Hematopoietic multipotent progenitor cell treated with erythropoietin and hydrocortisone succinate and interleukin-3 and kit ligand, for 8 days (in vitro differentiated cells): ENCODE measurements at regions not wholly inside any gene's neighbourhood (a gene's known extent, or its start where the extent isn't known, plus 50 kb on each side); places are given as distances from the start of the nearest gene placed in this dataset.

Experiments used
- DNase-seq: peaks from one replicate; pipeline ENCODE4 v3.0.0-alpha.2; 2015

DNA sequence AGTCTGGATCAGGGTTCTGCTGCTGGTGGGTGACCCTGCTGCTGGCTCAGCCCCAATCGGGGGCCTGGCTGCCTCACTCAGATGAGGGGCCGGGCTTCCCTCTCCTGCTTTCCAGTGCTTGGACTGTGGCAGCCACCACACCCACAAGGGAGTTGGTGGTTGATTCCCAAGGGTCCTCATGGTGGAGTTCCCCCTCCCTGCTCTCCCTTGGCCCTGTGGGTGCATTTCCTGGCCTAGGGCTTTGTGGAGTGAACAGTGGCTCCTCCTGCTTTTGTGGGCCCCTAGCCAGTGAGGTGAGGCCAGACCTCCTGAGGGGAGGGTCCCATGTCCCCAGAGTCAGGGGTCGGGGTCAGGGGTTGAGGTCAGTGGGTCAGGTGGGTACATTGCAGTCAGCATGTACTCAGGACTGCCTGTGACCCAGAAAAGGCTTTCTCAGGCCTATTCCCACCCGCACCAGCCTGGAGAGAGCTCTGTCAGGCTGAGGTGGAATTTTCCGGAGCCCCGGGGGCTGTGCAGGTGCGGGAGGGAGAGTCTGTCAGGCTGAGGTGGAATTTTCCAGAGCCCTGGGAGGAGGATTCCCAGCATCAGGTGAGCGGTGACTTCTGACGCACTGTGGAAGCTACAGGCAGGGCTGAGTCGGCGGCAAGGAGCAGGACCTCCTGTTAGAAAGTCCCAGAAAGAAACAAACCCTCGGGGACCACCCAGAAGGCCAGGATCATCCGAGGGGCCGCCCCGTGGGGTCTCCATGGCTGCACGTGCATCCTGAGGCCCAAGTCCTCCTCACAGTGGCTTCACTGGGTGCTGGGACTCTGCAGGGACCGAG is 94.4 kb upstream of the INSIG1 start:
- no peak for DNase-seq

DNA sequence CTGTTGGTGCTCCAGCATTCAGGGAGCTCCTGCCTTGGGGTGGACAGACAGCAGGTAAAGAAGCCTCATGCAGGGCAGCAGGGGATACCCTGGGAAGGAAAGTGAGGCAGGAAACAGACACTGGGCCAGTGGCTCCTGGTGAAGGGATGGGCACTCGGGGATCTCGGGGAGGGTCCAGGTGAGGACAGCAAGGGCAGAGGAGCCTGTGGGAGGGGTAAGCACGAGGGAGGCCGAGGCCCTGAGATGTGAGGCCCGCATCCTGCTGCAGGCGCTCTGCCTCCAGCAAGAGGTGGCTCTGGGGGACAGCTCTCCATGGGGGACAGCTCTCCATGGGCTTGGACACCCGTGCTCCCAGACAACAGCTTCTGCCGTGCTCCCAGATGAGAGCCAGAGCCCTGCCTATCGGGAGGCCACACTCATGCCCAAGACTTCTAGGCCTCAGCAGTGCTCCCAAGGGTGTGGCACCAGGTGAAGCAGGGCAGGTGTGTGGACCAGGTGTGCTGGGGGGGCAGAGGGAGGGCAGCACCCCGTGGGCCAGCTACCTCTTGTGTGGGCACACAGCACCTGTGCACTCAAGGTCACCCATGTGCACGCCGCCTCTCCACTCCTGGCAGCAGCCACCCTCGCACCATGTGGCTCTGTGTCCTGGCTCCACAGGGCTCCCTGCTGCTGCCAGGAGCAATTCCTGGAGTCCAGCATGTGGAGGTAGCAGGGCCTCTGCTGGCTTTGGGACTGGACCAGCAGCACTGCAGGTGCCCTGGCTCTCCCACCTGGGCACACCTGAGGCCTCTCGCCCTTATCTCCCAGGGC is 93.6 kb upstream of the INSIG1 start:
- DNase-seq, result no peak

DNA sequence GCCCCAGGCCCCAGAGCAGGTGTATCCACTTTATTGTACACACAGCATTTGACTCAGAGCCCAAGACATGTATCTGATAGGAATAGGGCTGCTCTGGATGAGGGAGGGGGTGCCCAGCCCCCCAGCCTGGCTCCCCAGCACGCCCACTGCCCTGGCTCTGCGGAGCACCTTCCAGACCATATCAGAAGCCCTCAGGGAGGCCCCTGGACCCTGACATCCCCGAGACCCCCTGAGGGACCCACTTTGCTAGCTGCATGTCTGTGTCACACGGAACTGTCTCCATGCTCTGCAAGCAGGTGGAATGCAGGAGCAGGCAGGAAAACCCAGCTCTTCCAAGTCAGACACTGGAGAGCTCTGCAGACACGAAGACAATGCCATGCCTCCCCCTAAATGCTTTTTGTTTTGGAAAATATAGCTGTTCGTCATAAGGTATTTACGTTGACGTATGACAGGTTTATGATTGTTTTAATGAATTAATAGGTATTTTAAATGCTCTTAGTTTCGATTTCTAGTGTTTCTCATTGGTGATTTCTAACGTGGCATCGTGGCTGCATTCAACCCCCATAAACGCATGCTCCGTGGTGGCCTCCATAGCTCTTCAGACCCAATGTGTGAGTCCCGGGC is 92.8 kb upstream of the INSIG1 start:
- no peak for DNase-seq

- DNase-seq, result peak; percentile 96
These were observed 92.0 kb upstream of the INSIG1 start for GRCh38 chr7:155205368-155206317.

- DNase-seq, result peak; percentile 90
These were observed 91.2 kb upstream of the INSIG1 start for GRCh38 chr7:155206318-155207020.

DNA sequence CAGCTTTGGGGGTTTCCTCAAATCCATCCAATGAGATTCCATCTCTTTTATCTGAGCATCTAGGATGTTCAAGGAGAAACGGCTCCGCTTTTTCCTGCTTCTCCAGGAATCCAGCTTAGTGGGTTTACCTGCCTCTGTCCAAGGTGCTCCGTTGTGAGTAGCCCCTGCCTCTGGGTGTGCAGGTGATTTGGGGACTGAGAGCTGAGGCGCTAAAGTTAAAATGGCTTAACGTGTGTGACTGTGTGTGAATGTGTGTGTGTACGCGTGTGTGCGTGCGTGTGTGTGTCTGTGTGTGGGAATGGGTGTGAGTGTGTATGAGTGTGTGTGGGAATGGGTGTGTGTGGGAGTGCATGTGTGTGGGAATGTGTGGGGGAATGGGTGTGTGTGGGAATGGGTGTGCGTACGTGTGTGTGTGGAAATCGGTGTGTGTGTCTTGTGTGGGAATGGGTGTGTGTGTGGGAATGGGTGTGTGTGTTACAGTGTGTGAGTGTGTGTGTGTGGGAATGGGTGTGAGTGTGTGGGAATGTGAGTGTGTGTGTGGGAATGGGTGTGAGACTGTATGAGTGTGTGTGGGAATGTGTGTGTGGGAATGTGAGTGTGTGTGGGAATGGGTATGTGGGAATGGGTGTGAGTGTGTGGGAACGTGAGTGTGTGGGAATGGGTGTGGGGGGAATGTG is 90.2 kb upstream of the INSIG1 start:
- DNase-seq, result no peak

- DNase-seq, result no peak
These were observed 88.8 kb upstream of the INSIG1 start for GRCh38 chr7:155208681-155209477.

- no peak for DNase-seq
These were observed 88.0 kb upstream of the INSIG1 start for GRCh38 chr7:155209478-155210319.

DNA sequence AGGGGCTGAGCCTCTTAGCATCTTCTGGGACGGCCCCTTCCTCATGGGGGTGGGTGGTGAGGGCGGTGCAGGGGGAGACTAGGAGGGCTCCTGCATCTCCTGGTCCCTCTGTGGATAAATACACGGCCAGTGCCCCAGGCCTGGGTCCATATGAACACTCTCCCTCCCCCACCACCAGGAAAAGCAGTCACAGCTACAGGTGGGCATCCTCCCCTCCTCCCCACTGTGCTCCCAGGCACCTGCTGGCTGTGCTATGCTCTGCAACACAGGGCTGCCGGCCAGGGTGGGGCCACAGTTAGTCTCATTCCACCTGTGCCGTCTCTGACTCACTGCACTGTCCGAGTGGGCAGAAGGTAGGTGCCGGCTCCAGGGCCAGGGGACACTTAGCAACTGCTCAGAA is 87.3 kb upstream of the INSIG1 start:
- no peak for DNase-seq

DNA sequence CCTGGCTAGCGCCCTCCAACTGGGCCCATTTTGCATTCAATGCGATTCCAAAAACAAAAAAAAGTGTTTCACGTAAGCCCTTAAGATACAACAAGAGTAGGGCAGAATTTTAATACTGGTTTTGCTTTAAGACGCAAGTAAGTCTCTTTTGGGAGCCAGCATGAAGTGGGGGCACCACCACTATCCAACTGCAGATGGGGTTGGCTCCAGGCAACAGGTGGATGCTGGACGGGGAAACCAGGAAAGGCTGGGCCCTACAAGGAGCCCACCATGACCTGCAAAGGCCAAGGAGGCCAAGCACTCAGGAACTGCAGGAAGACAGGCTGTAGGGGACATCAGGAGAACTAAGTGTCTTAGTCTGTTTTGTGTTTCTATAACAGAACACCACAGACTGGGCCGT is 86.5 kb upstream of the INSIG1 start:
- no peak for DNase-seq

GRCh38 chr7:155211761-155212160 is 85.9 kb upstream of the INSIG1 start:
- DNase-seq, result no peak

GRCh38 chr7:155212301-155213015 is 85.2 kb upstream of the INSIG1 start:
- DNase-seq, result no peak

DNA sequence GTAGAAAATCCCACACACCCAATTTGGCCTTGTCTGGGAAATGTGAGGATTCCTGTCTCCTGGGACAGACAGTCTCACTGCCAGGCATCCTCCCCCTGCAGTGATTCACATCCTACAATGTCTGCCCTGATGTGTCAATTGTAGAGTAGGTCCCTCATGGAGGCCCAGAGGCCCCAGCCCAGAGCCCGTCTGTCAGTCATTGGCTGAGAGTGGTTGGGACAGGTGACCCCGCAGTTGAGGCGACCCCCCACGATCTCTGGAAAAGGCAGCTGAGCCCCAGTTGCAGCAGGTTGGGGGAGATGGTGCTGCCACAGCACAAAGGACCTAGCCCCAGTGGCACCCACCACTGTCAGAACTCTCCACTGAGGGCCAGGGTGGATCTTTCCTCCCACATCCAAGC is 84.3 kb upstream of the INSIG1 start:
- DNase-seq, result no peak

DNA sequence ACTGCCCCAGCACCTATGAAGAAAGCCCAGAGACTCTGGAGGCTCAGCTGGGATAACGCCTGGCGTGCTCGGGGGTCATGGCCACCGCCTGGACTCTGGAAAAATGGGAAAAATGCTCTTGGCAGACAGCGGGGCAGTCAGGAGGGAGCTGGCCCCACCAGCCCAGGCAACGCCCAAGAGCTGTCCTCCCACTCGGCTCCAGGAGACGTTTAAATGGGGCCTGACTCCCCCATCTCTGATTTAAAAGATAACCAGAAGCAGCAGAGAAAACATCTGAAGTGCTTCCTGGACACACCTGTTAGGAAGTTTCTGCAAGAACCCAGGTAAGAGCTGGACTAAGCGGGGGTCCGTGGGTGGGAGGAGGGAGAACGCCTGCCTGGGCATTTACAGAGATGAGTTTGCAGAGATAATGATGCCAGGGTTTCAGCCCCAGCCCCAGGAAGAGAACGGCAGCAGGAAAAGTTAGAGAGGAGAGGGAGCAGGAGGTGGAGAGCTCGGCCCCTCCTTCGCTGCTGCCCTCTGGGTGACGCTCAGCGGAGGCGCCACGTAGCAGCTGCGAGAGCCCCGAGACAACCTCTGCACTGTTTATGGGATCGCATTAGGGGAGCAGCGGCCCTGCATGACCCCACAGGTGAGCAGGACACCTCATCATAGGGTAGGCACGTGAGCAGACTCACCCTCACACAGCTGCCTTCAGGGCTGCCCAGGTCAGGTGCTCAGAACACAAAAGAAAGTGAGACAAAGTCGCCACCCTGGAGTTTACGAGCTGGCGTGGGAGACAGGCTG is 83.5 kb upstream of the INSIG1 start:
- no peak for DNase-seq

DNA sequence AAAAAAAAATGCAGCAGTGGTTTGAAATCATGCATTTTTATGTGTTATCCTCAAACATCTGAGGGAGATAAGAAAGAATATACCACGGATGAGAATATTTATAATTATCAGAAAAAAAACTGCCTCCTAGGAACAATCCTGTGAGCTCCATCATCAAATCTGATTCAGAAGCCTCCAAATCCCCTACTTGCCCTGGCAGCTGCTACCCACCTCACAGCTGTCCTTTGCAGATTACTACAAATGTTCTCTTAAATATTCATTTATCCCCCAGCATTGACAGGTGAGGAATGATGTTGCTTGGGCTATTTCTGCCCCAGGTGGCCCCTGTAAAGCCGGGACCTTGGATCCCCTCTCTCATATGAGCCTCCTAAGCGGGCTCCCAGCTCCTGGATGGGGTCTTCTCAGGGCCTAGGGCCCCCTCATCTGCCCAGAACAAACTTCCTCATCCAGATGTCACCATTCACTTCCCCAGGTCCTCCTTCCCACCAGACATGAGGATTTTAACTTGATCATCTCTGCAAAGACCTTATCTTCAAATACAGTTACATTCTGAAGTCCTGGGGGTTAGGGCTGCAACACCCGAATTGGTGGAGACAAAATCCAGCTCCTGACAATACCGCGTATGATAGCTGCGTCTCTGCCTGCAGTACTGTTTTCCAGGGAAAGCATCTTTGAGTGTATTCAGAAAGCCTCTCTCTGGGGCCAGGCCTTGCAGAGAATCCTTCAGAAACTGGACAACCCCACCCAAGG is 81.9 kb upstream of the INSIG1 start:
- DNase-seq, result no peak

- DNase-seq, result no peak
These were observed 81.0 kb upstream of the INSIG1 start for GRCh38 chr7:155216475-155217272.
